B cell (primary cell): ENCODE measurements at regions not wholly inside any gene's neighbourhood (a gene's known extent, or its start where the extent isn't known, plus 50 kb on each side); places are given as distances from the start of the nearest gene placed in this dataset.
"Not testable (repeated sequence)": the region's sequence is repeated elsewhere in the genome, so short reads cannot be mapped to it uniquely, and the experiment has no call there.

Experiments used
- EZH2 ChIP-seq: IDR thresholded peaks from 2 replicates; pipeline ENCODE4 v1.6.1; 2012; ENCODE audit warnings: borderline replicate concordance, low read depth, mild to moderate bottlenecking, moderate library complexity, low read length; ENCODE audit not compliant: insufficient read depth, poor library complexity, severe bottlenecking
- TF ChIP-seq, protein P1 (sequence below): fragments of 200-600 bp; IDR thresholded peaks from one replicate; pipeline ENCODE4 v1.8.0; 2022; ENCODE audit warnings: antibody characterized with exemption, mild to moderate bottlenecking

DNA sequence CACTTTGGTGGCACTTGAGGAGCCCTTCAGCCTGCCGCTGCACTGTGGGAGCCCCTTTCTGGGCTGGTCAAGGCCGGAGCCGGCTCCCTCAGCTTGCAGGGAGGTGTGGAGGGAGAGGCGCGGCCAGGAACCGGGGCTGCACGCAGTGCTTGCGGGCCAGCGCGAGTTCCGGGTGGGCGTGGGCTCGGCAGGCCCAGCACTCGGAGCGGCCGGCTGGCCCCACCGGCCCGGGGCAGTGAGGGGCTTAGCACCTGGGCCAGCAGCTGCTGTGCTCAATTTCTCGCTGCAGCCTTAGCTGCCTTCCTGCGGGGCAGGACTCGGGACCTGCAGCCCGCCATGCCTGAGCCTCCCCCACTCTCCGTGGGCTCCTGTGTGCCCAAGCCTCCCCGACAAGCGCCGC, 533.7 kb upstream of the SLC10A2 start:
- TF ChIP-seq EZH2: not testable (repeated sequence)
- TF ChIP-seq, protein P1, sequence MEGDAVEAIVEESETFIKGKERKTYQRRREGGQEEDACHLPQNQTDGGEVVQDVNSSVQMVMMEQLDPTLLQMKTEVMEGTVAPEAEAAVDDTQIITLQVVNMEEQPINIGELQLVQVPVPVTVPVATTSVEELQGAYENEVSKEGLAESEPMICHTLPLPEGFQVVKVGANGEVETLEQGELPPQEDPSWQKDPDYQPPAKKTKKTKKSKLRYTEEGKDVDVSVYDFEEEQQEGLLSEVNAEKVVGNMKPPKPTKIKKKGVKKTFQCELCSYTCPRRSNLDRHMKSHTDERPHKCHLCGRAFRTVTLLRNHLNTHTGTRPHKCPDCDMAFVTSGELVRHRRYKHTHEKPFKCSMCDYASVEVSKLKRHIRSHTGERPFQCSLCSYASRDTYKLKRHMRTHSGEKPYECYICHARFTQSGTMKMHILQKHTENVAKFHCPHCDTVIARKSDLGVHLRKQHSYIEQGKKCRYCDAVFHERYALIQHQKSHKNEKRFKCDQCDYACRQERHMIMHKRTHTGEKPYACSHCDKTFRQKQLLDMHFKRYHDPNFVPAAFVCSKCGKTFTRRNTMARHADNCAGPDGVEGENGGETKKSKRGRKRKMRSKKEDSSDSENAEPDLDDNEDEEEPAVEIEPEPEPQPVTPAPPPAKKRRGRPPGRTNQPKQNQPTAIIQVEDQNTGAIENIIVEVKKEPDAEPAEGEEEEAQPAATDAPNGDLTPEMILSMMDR: not testable (repeated sequence)
